ENCODE measurements at regions not wholly inside any gene's neighbourhood (a gene's known extent, or its start where the extent isn't known, plus 50 kb on each side); places are given as distances from the start of the nearest gene placed in this dataset.
"Not testable (repeated sequence)": the region's sequence is repeated elsewhere in the genome, so short reads cannot be mapped to it uniquely, and the experiment has no call there.

DNA sequence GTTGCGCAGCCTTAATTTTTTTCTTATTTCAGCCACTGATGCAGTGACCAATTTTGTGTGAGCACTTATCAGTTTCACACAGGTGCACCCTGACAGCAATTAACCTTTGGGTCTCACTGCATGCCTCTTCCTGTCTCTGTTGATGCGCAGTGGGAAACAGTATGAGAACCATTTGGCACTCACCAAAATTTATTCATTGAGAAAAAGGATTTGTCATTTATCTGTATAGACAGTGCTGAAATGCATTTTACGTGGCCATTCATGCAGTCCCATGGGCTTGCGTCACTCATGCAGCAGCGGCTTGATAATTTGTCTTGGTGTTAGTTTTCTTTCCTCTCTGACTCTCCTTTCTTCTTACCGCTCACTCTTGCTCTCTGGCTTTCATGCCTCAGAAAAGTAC, 157.5 kb downstream of the C12orf75 start:
- CTCF ChIA-PET = no interaction called here
- Histone ChIP-seq H3K36me3 (ENCODE audit: control insufficient read depth, insufficient read depth, low read length) (no peaks in the 10 kb centered on the region), H3K4me3 (ENCODE audit: low read depth, low read length) (no peak overlapping the region), H3K27me3 (ENCODE audit: control insufficient read depth, insufficient read depth, low read length) (no peaks in the 10 kb centered on the region)
- POLR2A ChIA-PET = no interaction called here
- no peak for DNase-seq (ENCODE audit: low read depth)
- TF ChIP-seq CTCF (IDR thresholded peaks at IDR 0.05; ENCODE audit: insufficient read depth, low read depth, low read length) = no peak

DNA sequence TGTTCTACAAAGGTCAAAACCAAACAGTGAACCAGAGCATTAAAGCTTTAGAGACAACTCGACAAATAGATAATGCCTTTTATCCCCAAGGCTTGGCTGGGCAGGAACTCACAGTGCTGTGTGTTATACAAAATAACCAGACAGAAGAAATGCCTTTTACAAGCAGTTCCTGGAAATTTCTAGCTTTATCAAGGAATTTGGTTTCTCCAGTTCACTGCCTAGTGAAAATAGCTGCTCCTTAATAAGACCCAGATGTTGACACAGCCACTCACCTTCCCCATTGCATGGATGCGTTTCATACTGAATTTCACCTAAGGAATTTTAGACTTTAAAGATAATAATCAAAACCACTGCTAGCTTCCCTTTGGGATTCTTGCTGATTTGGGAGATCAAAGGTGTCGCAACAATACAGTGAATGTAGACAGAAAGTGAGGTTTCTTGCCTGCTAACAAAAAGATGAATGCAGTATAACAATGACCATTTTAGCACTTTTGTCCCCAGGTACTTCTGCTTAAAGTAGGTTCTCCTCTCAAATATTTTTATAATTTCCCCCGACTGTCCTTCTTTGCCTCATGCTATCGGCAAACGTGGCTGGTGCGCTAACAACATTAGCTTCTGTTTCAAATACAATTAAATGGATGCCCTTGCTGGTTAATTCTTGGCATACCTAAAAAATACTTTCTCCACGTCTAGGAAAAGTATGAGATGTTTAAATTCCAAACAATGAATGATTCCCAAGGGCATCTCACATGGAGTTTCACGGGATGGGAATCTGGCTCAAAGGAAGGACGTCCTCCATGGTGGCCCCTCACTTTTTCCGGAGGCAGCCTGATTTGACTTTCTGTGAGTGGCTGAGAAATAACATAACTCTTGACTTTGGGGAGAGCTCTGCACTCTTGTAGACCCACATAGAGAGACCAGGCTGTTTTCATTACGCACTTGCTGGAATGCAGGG, 162.4 kb downstream of the C12orf75 start:
- CTCF ChIA-PET = interaction anchor here (0.6 to 2.3 kb wide), 4 partner anchors 13 to 275 kb away, joined by 3 to 7 read pairs (median 4); no protein-coding TSS in a partner anchor
- Histone ChIP-seq H3K4me3 (ENCODE audit: low read depth, low read length) (no peak overlapping the region), H3K36me3 (ENCODE audit: control insufficient read depth, insufficient read depth, low read length) (no peaks in the 10 kb centered on the region), H3K27me3 (ENCODE audit: control insufficient read depth, insufficient read depth, low read length) (no peaks in the 10 kb centered on the region)
- DNase-seq (ENCODE audit: low read depth) = peak; percentile 80
- POLR2A ChIA-PET = interaction anchor here (0.6 to 0.7 kb wide), 2 partner anchors 10 to 644 kb away, joined by 3 to 4 read pairs; no protein-coding TSS in a partner anchor
- TF ChIP-seq CTCF (IDR thresholded peaks at IDR 0.05; ENCODE audit: insufficient read depth, low read depth, low read length) = no peak

DNA sequence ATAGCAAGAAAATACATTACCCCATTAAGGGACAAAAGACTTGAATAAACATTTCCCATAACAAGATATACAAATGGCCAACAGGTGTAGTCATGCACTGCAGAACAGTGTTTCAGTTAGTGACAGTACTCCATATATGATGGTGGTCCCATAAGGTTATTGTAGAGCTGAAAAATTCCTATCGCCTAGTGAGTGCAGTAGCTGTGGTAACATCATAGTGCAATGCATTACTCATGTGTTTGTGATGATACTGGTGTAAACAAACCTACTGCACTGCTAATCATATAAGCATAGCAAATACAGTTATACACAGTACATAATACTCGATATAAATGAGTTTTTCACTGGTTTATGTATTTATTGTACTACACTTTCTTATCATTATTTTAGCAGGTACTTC, 168.7 kb downstream of the C12orf75 start:
- H3K27me3 ChIP-seq (ENCODE audit: control insufficient read depth, insufficient read depth, low read length) = no peaks in the 10 kb centered on the region
- no peaks in the 10 kb centered on the region; the same call in 1 of the 2 replicates for H3K36me3 ChIP-seq (ENCODE audit: control insufficient read depth, insufficient read depth, low read length)
- TF ChIP-seq CTCF (IDR thresholded peaks at IDR 0.05; ENCODE audit: insufficient read depth, low read depth, low read length) = no peak
- DNase-seq (ENCODE audit: low read depth) = no peak
- no peak overlapping the region for H3K4me3 ChIP-seq (ENCODE audit: low read depth, low read length)
- ChIA-PET CTCF (interaction anchor here (1.0 kb wide), 1 partner anchor 13 kb away, joined by 3 read pairs; no protein-coding TSS in a partner anchor), POLR2A (no interaction called here)

DNA sequence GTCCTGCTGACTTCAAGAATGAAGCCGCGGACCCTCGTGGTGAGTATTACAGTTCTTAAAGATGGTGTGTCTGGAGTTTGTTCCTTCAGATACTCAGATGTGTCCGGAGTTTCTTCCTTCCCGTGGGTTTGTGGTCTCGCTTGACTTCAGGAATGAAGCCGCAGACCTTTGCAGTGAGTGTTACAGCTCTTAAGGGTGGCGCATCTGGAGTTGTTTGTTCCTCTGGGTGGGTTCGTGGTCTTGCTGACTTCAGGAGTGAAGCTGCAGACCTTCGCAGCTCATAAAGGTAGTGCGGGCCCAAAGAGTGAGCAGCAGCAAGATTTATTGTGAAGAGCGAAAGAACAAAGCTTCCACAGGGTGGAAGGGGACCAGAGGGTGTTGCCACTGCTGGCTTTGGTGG, 170.2 kb downstream of the C12orf75 start:
- H3K27me3 ChIP-seq (ENCODE audit: control insufficient read depth, insufficient read depth, low read length); H3K4me3 ChIP-seq (ENCODE audit: low read depth, low read length); CTCF ChIA-PET; H3K36me3 ChIP-seq (ENCODE audit: control insufficient read depth, insufficient read depth, low read length); DNase-seq (ENCODE audit: low read depth); POLR2A ChIA-PET: not testable (repeated sequence)

GRCh38 chr12:105502426-105502930, 172.0 kb downstream of the C12orf75 start:
- Histone ChIP-seq H3K27me3 (ENCODE audit: control insufficient read depth, insufficient read depth, low read length) (0 out of 2 replicates have a peak, but pooled peaks cover 2% of the 10 kb centered on the region), H3K36me3 (ENCODE audit: control insufficient read depth, insufficient read depth, low read length) (no peaks in the 10 kb centered on the region; the same call in 1 of the 2 replicates), H3K4me3 (ENCODE audit: low read depth, low read length) (no peak overlapping the region)
- no peak for DNase-seq (ENCODE audit: low read depth)
- POLR2A ChIA-PET = no interaction called here
- CTCF ChIA-PET = no interaction called here
- TF ChIP-seq CTCF (IDR thresholded peaks at IDR 0.05; ENCODE audit: insufficient read depth, low read depth, low read length) = no peak
